ENCODE measurements at regions not wholly inside any gene's neighbourhood (a gene's known extent, or its start where the extent isn't known, plus 50 kb on each side); places are given as distances from the start of the nearest gene placed in this dataset.

GRCh38 chr13:61918841-61919240, 503.2 kb upstream of the PCDH20 start:
- no peak for TF ChIP-seq CTCF (IDR thresholded peaks at IDR 0.05; ENCODE audit: low read depth, low read length)
- no peak for TF ChIP-seq EZH2phosphoT487 (IDR thresholded peaks at IDR 0.05; ENCODE audit: low read depth)
